Stromal cell of bone marrow (primary cell): ENCODE measurements at regions not wholly inside any gene's neighbourhood (a gene's known extent, or its start where the extent isn't known, plus 50 kb on each side); places are given as distances from the start of the nearest gene placed in this dataset.

Experiments
- DNase-seq: peaks from one replicate; pipeline ENCODE4 v3.0.0-alpha.2; 2012; ENCODE audit warnings: low read depth

GRCh38 chr7:9856668-9857067 is 1117.0 kb upstream of the PHF14 start:
- no peak for DNase-seq

GRCh38 chr7:9863545-9863944 is 1110.1 kb upstream of the PHF14 start:
- no peak for DNase-seq

- no peak for DNase-seq
These were observed 1104.5 kb upstream of the PHF14 start for GRCh38 chr7:9869151-9869550.

- DNase-seq: no peak
These were observed 1104.1 kb upstream of the PHF14 start for GRCh38 chr7:9869566-9869965.

GRCh38 chr7:9870674-9871073 is 1103.0 kb upstream of the PHF14 start:
- no peak for DNase-seq

GRCh38 chr7:9874182-9874581 is 1099.5 kb upstream of the PHF14 start:
- no peak for DNase-seq

- DNase-seq: no peak
These were observed 1097.6 kb upstream of the PHF14 start for GRCh38 chr7:9876053-9876452.

GRCh38 chr7:9889554-9889953 is 1084.1 kb upstream of the PHF14 start:
- DNase-seq: no peak

- no peak for DNase-seq
These were observed 1083.6 kb upstream of the PHF14 start for GRCh38 chr7:9890092-9890491.

GRCh38 chr7:9891056-9891455 is 1082.6 kb upstream of the PHF14 start:
- DNase-seq: no peak

- no peak for DNase-seq
These were observed 1073.3 kb upstream of the PHF14 start for GRCh38 chr7:9900339-9900738.

- no peak for DNase-seq
These were observed 1052.3 kb upstream of the PHF14 start for GRCh38 chr7:9921326-9921725.

- no peak for DNase-seq
These were observed 1035.6 kb upstream of the PHF14 start for GRCh38 chr7:9937944-9938631.

- DNase-seq: no peak
These were observed 1034.5 kb upstream of the PHF14 start for GRCh38 chr7:9939176-9939575.

- DNase-seq: no peak
These were observed 1028.5 kb upstream of the PHF14 start for GRCh38 chr7:9945131-9945530.

GRCh38 chr7:9945857-9946256 is 1027.8 kb upstream of the PHF14 start:
- no peak for DNase-seq

- no peak for DNase-seq
These were observed 1018.5 kb upstream of the PHF14 start for GRCh38 chr7:9955138-9955537.

- DNase-seq: no peak
These were observed 1015.2 kb upstream of the PHF14 start for GRCh38 chr7:9958486-9958885.

GRCh38 chr7:9960460-9960859 is 1013.2 kb upstream of the PHF14 start:
- DNase-seq: no peak

- DNase-seq: no peak
These were observed 1012.3 kb upstream of the PHF14 start for GRCh38 chr7:9961161-9961922.

GRCh38 chr7:9962742-9963141 is 1010.9 kb upstream of the PHF14 start:
- no peak for DNase-seq

- no peak for DNase-seq
These were observed 995.3 kb upstream of the PHF14 start for GRCh38 chr7:9978106-9979064.
